Endothelial cell of umbilical vein (primary cell): ENCODE measurements at regions not wholly inside any gene's neighbourhood (a gene's known extent, or its start where the extent isn't known, plus 50 kb on each side); places are given as distances from the start of the nearest gene placed in this dataset.

Source experiments
- BruUV-seq: library from RNA; stranded (reverse); fragments of 400-500 nt; replicated peaks from 2 replicates; lab custom pipeline; 2021; lab: Mats Ljungman, UMichigan
- CTCF ChIA-PET: fragments of 300-600, 350-600 bp; sonication (Branson Sonifier 250); formaldehyde crosslinking; loops from one replicate; lab custom pipeline; 2021; ENCODE audit warnings: antibody characterized with exemption, inconsistent platforms; lab: Charles Lee
- POLR2A ChIA-PET: fragments of 300-600, 350-600 bp; sonication (Branson Sonifier 250); formaldehyde crosslinking; loops from one replicate; lab custom pipeline; 2021; ENCODE audit warnings: antibody characterized with exemption, inconsistent platforms; lab: Charles Lee
- DNase-seq: peaks from one replicate; pipeline ENCODE4 v3.0.0-alpha.2; 2011; ENCODE audit warnings: low read depth, low spot score
- FAIRE-seq: peaks from 2 replicates; lab custom pipeline; 2011; peaks lifted over from hg19 to GRCh38; lab: Jason Lieb, UNC
- H2AFZ ChIP-seq: 2 replicates; pipeline ENCODE4 v1.6.0; 2012; ENCODE audit warnings: low read depth, low read length, control low read depth, inconsistent platforms
- H3K27ac ChIP-seq: 2 replicates; pipeline ENCODE4 v1.5.1; 2011; ENCODE audit warnings: low read depth, mild to moderate bottlenecking, control low read depth, low read length, moderate library complexity; ENCODE audit not compliant: insufficient read depth
- H3K27me3 ChIP-seq, 2 experiments: 2 replicates each; pipeline versions ENCODE4 v1.6.0 to v1.6.1; 2011; ENCODE audit warnings: low read length in 2 of 2, mixed read lengths in 1 of 2; ENCODE audit not compliant: control insufficient read depth in 2 of 2, insufficient read depth in 2 of 2
- H3K36me3 ChIP-seq, 2 experiments: 2 replicates in 1 of 2; 3 replicates in 1 of 2; pipeline ENCODE4 v1.5.1; 2011; ENCODE audit warnings: low read length in 2 of 2, mild to moderate bottlenecking in 1 of 2, moderate library complexity in 1 of 2; ENCODE audit not compliant: control insufficient read depth in 2 of 2, insufficient read depth in 2 of 2; ENCODE audit errors: extremely low read depth in 1 of 2
- H3K4me1 ChIP-seq: 3 replicates; pipeline ENCODE4 v1.5.1; 2011; ENCODE audit warnings: mild to moderate bottlenecking, low read length; ENCODE audit not compliant: control insufficient read depth, insufficient read depth; ENCODE audit errors: extremely low read depth
- H3K4me2 ChIP-seq: 2 replicates; pipeline ENCODE4 v1.6.1; 2011; ENCODE audit warnings: low read length, control low read depth, mixed read lengths; ENCODE audit not compliant: insufficient read depth
- H3K4me3 ChIP-seq, 3 experiments: fragments of 200-600 bp in 1 of 3; sonication (generic), shearing (Covaris generic) in 1 of 3; replicated peaks in 1 of 3; 2 replicates each; pipeline ENCODE4 v1.5.1; 2011 to 2016; ENCODE audit warnings: control low read depth in 3 of 3, low read length in 3 of 3, mild to moderate bottlenecking in 2 of 3, inconsistent platforms in 1 of 3, low read depth in 1 of 3, moderate library complexity in 1 of 3; ENCODE audit not compliant: insufficient read depth in 1 of 3
- H3K79me2 ChIP-seq: 2 replicates; pipeline ENCODE4 v1.6.0; 2012; ENCODE audit warnings: low read length, inconsistent platforms; ENCODE audit not compliant: control insufficient read depth, insufficient read depth
- H3K9ac ChIP-seq: replicated peaks from 2 replicates; pipeline ENCODE3; 2011; ENCODE audit warnings: low read length, control low read depth; ENCODE audit not compliant: insufficient read depth; ENCODE audit errors: extremely low read depth
- H3K9me1 ChIP-seq: replicated peaks from 3 replicates; pipeline ENCODE4 v1.6.0; 2011; ENCODE audit warnings: mild to moderate bottlenecking, low read length; ENCODE audit not compliant: control insufficient read depth, insufficient read depth; ENCODE audit errors: extremely low read depth
- H3K9me3 ChIP-seq: replicated peaks from 2 replicates; pipeline ENCODE4 v1.5.1; 2012; ENCODE audit warnings: low read length, inconsistent platforms; ENCODE audit not compliant: control insufficient read depth, insufficient read depth
- H4K20me1 ChIP-seq: replicated peaks from 2 replicates; pipeline ENCODE3; 2011; ENCODE audit warnings: mild to moderate bottlenecking, low read length; ENCODE audit not compliant: control insufficient read depth, insufficient read depth; ENCODE audit errors: extremely low read depth
- CTCF ChIP-seq, 2 donors: IDR thresholded peaks; 1 replicate in 1 of 2; 2 replicates in 1 of 2; pipeline ENCODE4 v1.5.1; 2011; ENCODE audit warnings: low read length in 2 of 2, mild to moderate bottlenecking in 2 of 2, moderate library complexity in 2 of 2, control low read depth in 1 of 2, inconsistent platforms in 1 of 2, low read depth in 1 of 2; ENCODE audit not compliant: insufficient read depth in 1 of 2; ENCODE audit errors: extremely low read depth in 1 of 2
- EZH2 ChIP-seq: IDR thresholded peaks from 2 replicates; pipeline ENCODE4 v1.6.1; 2012; ENCODE audit warnings: borderline replicate concordance, low read depth, mild to moderate bottlenecking, moderate library complexity, low read length, inconsistent platforms; ENCODE audit not compliant: severe bottlenecking
- FOS ChIP-seq: IDR thresholded peaks from 2 replicates; pipeline ENCODE4 v1.6.1; 2011; ENCODE audit warnings: mild to moderate bottlenecking, low read length, moderate library complexity, borderline replicate concordance; ENCODE audit not compliant: insufficient read depth
- GATA2 ChIP-seq: IDR thresholded peaks from 2 replicates; pipeline ENCODE4 v1.7.0; 2011; ENCODE audit warnings: low read depth, mild to moderate bottlenecking, moderate library complexity, mixed read lengths, low read length; ENCODE audit not compliant: insufficient read length, insufficient read depth
- JUN ChIP-seq: IDR thresholded peaks from 2 replicates; pipeline ENCODE4 v1.6.1; 2011; ENCODE audit warnings: borderline replicate concordance, low read depth; ENCODE audit not compliant: insufficient read length, insufficient read depth
- MAX ChIP-seq: IDR thresholded peaks from 2 replicates; pipeline ENCODE4 v1.6.1; 2011; ENCODE audit not compliant: insufficient read depth, insufficient read length
- MYC ChIP-seq: IDR thresholded peaks from one replicate; pipeline ENCODE4 v1.6.1; 2011; ENCODE audit warnings: mild to moderate bottlenecking, low read depth, low read length
- POLR2A ChIP-seq: IDR thresholded peaks from 2 replicates; pipeline ENCODE4 v1.6.1; 2012; ENCODE audit warnings: low read depth, mild to moderate bottlenecking, control low read depth, low read length
- POLR2AphosphoS5 ChIP-seq: IDR thresholded peaks from 2 replicates; pipeline ENCODE4 v1.6.1; 2012; ENCODE audit warnings: low read depth, mild to moderate bottlenecking, control low read depth, low read length, moderate library complexity; ENCODE audit not compliant: insufficient read depth
- dilution Hi-C: fragments of 300-500 bp; cut with MboI; formaldehyde crosslinking; loops from one replicate; pipeline ENCODE4 v1.15.0; 2019; ENCODE audit warnings: low sequenced_read_pairs; ENCODE audit not compliant: extremely low pct_ligation_motif_present
- intact Hi-C: fragments of 100-400 bp; cut with micrococcal nuclease; formaldehyde crosslinking; loops from one replicate; pipeline ENCODE4 v1.10.0; 2022

- POLR2A ChIA-PET, result no interaction called here
- no peaks in the 10 kb centered on the region for H3K36me3 ChIP-seq
- BruUV-seq, result no TSS peak
- H3K4me1 ChIP-seq, result no peaks in the 10 kb centered on the region
- no peak for DNase-seq
- no peaks in the 10 kb centered on the region for H3K79me2 ChIP-seq
- dilution Hi-C loops (no loop called here), intact Hi-C loops (no loop called here)
- no peak for TF ChIP-seq MYC
- TF ChIP-seq EZH2, result no peak
- no peaks in the 10 kb centered on the region for H3K27me3 ChIP-seq
- no peak overlapping the region for H3K4me2 ChIP-seq
- H3K9ac ChIP-seq, result no peak overlapping the region
- H4K20me1 ChIP-seq, result no peaks in the 10 kb centered on the region
- CTCF ChIA-PET, result no interaction called here
- H2AFZ ChIP-seq, result no peak overlapping the region
- H3K4me3 ChIP-seq, result no peak overlapping the region
- no peak overlapping the region for H3K27ac ChIP-seq
- no peak for FAIRE-seq
- no peaks in the 10 kb centered on the region for H3K9me1 ChIP-seq
- peaks cover 4% of the 10 kb centered on the region for H3K9me3 ChIP-seq
Observed at GRCh38 chr5:152938630-152939029, 533.6 kb upstream of the NMUR2 start.

GRCh38 chr5:152942633-152943336 lies 537.7 kb upstream of the NMUR2 start:
- TF ChIP-seq POLR2A (no peak), GATA2 (no peak), JUN (no peak), POLR2AphosphoS5 (no peak), CTCF (IDR thresholded peaks at IDR 0.05; ENCODE audit: extremely low read depth in 1 of 2, insufficient read depth in 1 of 2, low read depth in 1 of 2, low read length in 2 of 2) (no peak), EZH2 (no peak), MAX (no peak), FOS (no peak), MYC (no peak)
- H3K9ac ChIP-seq, result no peak overlapping the region
- no peaks in the 10 kb centered on the region for H4K20me1 ChIP-seq
- intact Hi-C loops (no loop called here), dilution Hi-C loops (no loop called here)
- no peak overlapping the region for H2AFZ ChIP-seq
- FAIRE-seq (no peak), DNase-seq (no peak)
- CTCF ChIA-PET, result no interaction called here
- no peak overlapping the region for H3K27ac ChIP-seq
- no peaks in the 10 kb centered on the region for H3K79me2 ChIP-seq
- H3K4me1 ChIP-seq, result no peaks in the 10 kb centered on the region
- H3K9me3 ChIP-seq, result peaks cover 2% of the 10 kb centered on the region
- no TSS peak for BruUV-seq
- no peaks in the 10 kb centered on the region for H3K36me3 ChIP-seq
- H3K9me1 ChIP-seq, result no peaks in the 10 kb centered on the region
- no peak overlapping the region for H3K4me3 ChIP-seq
- POLR2A ChIA-PET, result no interaction called here
- H3K4me2 ChIP-seq, result no peak overlapping the region
- no peaks in the 10 kb centered on the region for H3K27me3 ChIP-seq
